Thyroid gland (tissue), 4 donors: ENCODE measurements at regions not wholly inside any gene's neighbourhood (a gene's known extent, or its start where the extent isn't known, plus 50 kb on each side); places are given as distances from the start of the nearest gene placed in this dataset.

Source experiments
- DNase-seq, 2 donors: peaks; one replicate each; pipeline ENCODE4 v3.0.0-alpha.2; 2019
- H3K27ac ChIP-seq, 3 donors: fragments of 200-600 bp; sonication (generic); 1 replicate in 2 of 3; 2 replicates in 1 of 3; pipeline ENCODE4 v1.5.1; 2016 to 2019; ENCODE audit warnings: mild to moderate bottlenecking in 1 of 3, moderate library complexity in 1 of 3
- H3K27me3 ChIP-seq: fragments of 200-600 bp; sonication (generic); one replicate; pipeline ENCODE4 v1.5.1; 2019
- H3K36me3 ChIP-seq, 2 donors: fragments of 200-600 bp; sonication (generic); one replicate each; pipeline ENCODE4 v1.5.1; 2016 to 2019
- H3K4me1 ChIP-seq, 2 donors: fragments of 200-600 bp; sonication (generic); one replicate each; pipeline ENCODE4 v1.5.1; 2017 to 2019
- H3K4me3 ChIP-seq, 3 donors: fragments of 200-600 bp; sonication (generic); replicated peaks in 1 of 3; 1 replicate in 2 of 3; 2 replicates in 1 of 3; pipeline ENCODE4 v1.5.1; 2016; ENCODE audit warnings: mild to moderate bottlenecking in 1 of 3
- H3K9me3 ChIP-seq: fragments of 200-600 bp; sonication (generic); one replicate; pipeline ENCODE4 v1.5.1; 2017
- POLR2A ChIP-seq, 2 donors: fragments of 450-650 bp; IDR thresholded peaks; one replicate each; pipeline ENCODE4 v1.6.1; 2017; ENCODE audit warnings: antibody characterized with exemption in 2 of 2, mild to moderate bottlenecking in 2 of 2, moderate library complexity in 1 of 2
- WGBS, 2 donors: methylation state at CpG; one replicate each; pipeline ENCODE4 v1.1.5; 2017; 5-methylcytosine and 5-hydroxymethylcytosine counted together
- intact Hi-C: fragments of 100-400 bp; cut with DNase I; formaldehyde crosslinking; loops from one replicate; pipeline ENCODE4 v1.15.1; 2023
- TF ChIP-seq, protein P1 (sequence below), 6 experiments: fragments of 200-600 bp in 3 of 6; fragments of 450-650 bp in 3 of 6; sonication (generic) in 3 of 6; IDR thresholded peaks; one replicate each; pipeline ENCODE4 v1.5.1; 2016 to 2019; ENCODE audit warnings: antibody characterized with exemption in 6 of 6, mild to moderate bottlenecking in 2 of 6, inconsistent platforms in 1 of 6, moderate library complexity in 1 of 6

DNA sequence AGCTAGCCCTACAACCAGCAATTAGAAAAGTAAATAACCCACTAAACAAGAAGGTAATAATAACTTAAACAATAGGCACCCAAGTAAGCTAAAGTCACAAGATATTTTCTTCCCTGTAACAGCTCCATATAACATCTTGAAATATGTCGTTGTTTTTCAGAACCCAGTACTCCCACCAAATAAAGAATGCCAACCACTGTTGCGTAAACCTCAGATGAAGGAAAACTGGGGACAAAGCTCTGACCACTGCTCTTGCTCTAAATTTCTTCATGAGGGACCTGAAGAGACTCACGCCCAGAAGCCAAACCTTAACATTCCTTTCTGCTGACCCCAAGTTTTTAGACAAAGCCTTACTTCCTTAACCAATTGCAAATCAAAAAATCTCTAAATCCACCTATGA, 267.7 kb upstream of the GAS1 start:
- H3K27ac ChIP-seq, result no peak overlapping the region
- H3K9me3 ChIP-seq, result no peaks in the 10 kb centered on the region
- DNase-seq, result no peak
- H3K36me3 ChIP-seq, result no peaks in the 10 kb centered on the region
- H3K4me3 ChIP-seq, result no peak overlapping the region
- WGBS, 2 donors, result 92 to 97% methylated on average over 3 of the region's 3 CpGs
- TF ChIP-seq POLR2A (IDR thresholded peaks at IDR 0.05), result no peak
- TF ChIP-seq, protein P1, sequence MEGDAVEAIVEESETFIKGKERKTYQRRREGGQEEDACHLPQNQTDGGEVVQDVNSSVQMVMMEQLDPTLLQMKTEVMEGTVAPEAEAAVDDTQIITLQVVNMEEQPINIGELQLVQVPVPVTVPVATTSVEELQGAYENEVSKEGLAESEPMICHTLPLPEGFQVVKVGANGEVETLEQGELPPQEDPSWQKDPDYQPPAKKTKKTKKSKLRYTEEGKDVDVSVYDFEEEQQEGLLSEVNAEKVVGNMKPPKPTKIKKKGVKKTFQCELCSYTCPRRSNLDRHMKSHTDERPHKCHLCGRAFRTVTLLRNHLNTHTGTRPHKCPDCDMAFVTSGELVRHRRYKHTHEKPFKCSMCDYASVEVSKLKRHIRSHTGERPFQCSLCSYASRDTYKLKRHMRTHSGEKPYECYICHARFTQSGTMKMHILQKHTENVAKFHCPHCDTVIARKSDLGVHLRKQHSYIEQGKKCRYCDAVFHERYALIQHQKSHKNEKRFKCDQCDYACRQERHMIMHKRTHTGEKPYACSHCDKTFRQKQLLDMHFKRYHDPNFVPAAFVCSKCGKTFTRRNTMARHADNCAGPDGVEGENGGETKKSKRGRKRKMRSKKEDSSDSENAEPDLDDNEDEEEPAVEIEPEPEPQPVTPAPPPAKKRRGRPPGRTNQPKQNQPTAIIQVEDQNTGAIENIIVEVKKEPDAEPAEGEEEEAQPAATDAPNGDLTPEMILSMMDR (IDR thresholded peaks at IDR 0.05), result no peak
- no peaks in the 10 kb centered on the region for H3K4me1 ChIP-seq
- intact Hi-C loops, result no loop called here
- no peaks in the 10 kb centered on the region for H3K27me3 ChIP-seq

- H3K9me3 ChIP-seq, result no peaks in the 10 kb centered on the region
- no peaks in the 10 kb centered on the region for H3K4me1 ChIP-seq
- H3K27ac ChIP-seq, result no peak overlapping the region
- intact Hi-C loops, result no loop called here
- no peak for DNase-seq
- no peaks in the 10 kb centered on the region for H3K36me3 ChIP-seq
- H3K4me3 ChIP-seq, result no peak overlapping the region
- H3K27me3 ChIP-seq, result no peaks in the 10 kb centered on the region
- 87 to 90% methylated on average over 4 of the region's 4 CpGs for WGBS, 2 donors
- no peak for TF ChIP-seq POLR2A (IDR thresholded peaks at IDR 0.05)
Observed at GRCh38 chr9:87216036-87216435, 268.7 kb upstream of the GAS1 start.

DNA sequence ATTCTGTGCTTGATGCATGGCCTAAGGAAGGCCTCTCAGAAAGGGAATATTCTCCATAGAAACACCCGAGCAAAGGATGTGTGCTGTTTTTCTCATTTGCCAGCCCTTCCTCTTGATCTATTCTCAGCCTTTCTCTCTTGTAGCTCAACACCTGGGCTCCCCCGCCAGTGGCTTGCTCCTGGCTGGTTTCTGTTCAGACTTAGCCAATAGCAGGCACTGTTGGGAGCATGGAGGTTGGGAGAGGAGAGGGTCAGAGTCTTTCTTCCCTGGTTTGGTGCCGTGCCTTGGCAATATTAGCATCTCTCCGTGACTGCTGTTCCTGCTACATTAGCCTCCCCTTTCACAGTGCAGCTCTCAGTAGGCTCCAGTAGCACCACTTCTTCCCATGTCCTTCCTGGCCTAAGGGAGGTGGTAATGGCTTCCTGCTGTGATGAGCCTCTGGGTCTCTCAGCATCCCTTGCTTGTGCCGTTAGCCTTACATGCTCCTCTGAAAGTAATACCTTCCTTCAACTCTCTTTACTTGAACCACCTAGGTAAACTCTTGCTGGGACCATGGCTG, 269.7 kb upstream of the GAS1 start:
- intact Hi-C loops, result no loop called here
- WGBS, 2 donors, result 92% methylated on average over 5 of the region's 5 CpGs
- Histone ChIP-seq H3K4me3 (no peak overlapping the region), H3K27me3 (no peaks in the 10 kb centered on the region), H3K9me3 (no peaks in the 10 kb centered on the region), H3K4me1 (no peaks in the 10 kb centered on the region), H3K27ac (no peak overlapping the region), H3K36me3 (no peaks in the 10 kb centered on the region)
- no peak for DNase-seq
- no peak for TF ChIP-seq POLR2A (IDR thresholded peaks at IDR 0.05)
- TF ChIP-seq, protein P1 (IDR thresholded peaks at IDR 0.05), result no peak

DNA sequence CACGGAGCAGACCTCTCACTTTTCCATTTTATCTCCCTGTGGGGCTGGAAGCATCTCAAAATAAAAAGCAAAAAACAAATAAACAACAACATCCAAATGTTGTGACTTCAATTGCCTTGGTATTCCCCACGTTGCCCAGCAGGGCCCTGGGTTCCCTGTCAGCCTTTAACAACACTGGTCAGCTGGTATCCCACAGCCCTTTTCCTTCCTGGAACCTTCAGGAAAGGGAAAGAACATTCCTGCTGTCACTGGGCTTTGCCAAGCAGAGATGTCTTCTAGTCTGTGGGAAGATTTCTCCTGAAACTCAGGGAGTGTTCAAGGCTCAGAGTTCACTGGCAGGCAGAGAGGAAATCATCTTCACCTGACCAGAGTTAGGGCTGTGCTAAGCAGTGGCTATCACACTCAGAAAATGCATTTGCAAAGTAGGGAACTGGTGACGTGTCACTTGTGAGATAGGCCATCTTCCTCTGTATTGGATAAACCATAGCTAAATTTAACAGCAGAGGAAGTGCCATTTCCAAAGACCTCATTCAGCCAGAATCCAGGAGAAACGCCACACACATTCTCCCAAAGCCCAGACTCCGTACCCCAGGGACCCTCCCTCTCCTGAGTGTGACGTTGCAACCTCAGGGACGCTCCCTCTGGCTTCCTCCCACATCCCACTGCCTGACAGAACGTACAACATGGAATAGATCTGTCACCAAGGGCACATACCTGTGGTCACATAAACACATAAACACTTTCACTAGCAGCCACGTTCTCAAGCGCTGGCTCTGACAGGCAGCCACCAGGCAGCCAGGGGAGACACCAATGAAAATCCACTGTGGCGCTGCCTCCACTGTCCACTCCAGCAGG, 274.0 kb upstream of the DAPK1 start:
- H3K4me3 ChIP-seq, result no peak overlapping the region

DNA sequence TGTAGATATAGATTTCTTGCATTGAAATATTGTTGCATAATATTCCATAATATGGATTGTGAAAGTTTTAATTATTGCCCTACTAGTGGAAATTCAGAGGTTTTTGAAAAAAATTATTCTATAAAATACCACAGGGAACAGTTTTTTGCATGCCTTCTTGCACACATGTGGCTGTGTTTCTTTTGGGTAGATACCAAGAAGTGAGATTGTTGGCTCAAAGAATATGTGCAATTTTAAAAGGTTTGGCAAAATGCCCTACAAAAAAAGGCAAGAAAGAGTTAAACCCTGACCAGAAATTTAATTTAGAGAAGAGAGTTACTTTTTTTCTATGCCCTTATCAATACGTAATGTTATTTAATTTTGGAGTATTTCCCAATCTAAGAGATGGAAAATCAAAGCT, 270.8 kb upstream of the DAPK1 start:
- DNase-seq, result no peak
- Histone ChIP-seq H3K4me1 (no peaks in the 10 kb centered on the region), H3K4me3 (no peak overlapping the region), H3K27ac (no peak overlapping the region), H3K27me3 (no peaks in the 10 kb centered on the region), H3K36me3 (no peaks in the 10 kb centered on the region), H3K9me3 (no peaks in the 10 kb centered on the region)
- WGBS, 2 donors, result 74 to 81% methylated on average over 1 of the region's 1 CpG
- no peak for TF ChIP-seq POLR2A (IDR thresholded peaks at IDR 0.05)
- TF ChIP-seq, protein P1 (IDR thresholded peaks at IDR 0.05), result no peak
- intact Hi-C loops, result no loop called here

More for the DNA sequence above, 274.0 kb upstream of the DAPK1 start:
- Histone ChIP-seq H3K9me3 (no peaks in the 10 kb centered on the region), H3K27ac (no peak overlapping the region), H3K36me3 (no peaks in the 10 kb centered on the region), H3K27me3 (no peaks in the 10 kb centered on the region), H3K4me1 (no peaks in the 10 kb centered on the region)
- DNase-seq, result no peak
- intact Hi-C loops, result no loop called here
- 66 to 76% methylated on average over 11 of the region's 11 CpGs for WGBS, 2 donors
- TF ChIP-seq, protein P1 (IDR thresholded peaks at IDR 0.05), result no peak
- no peak for TF ChIP-seq POLR2A (IDR thresholded peaks at IDR 0.05)
